OCI-LY3 (cell line): ENCODE measurements at regions not wholly inside any gene's neighbourhood (a gene's known extent, or its start where the extent isn't known, plus 50 kb on each side); places are given as distances from the start of the nearest gene placed in this dataset.

ENCODE experiments used
- CTCF ChIP-seq: fragments of 200-600, 300-600 bp; sonication (generic); IDR thresholded peaks from 2 replicates; pipeline ENCODE4 v1.5.1; 2014; ENCODE audit warnings: antibody characterized with exemption, low read length, low read depth
- EZH2phosphoT487 ChIP-seq: fragments of 200-600 bp; shearing (Covaris generic); IDR thresholded peaks from 2 replicates; pipeline ENCODE4 v1.6.1; 2018; ENCODE audit warnings: antibody characterized with exemption, mixed run types, low read depth

GRCh38 chr18:61643884-61644647, 248.7 kb downstream of the RNF152 start:
- TF ChIP-seq CTCF (no peak), EZH2phosphoT487 (no peak)
